HG02938 (cell line): ENCODE measurements at regions not wholly inside any gene's neighbourhood (a gene's known extent, or its start where the extent isn't known, plus 50 kb on each side); places are given as distances from the start of the nearest gene placed in this dataset.
"Not testable (repeated sequence)": the region's sequence is repeated elsewhere in the genome, so short reads cannot be mapped to it uniquely, and the experiment has no call there.

ENCODE experiments used
- ATAC-seq: cut with Tn5 transposase; IDR thresholded peaks from one replicate; pipeline ENCODE4 v1.9.1; 2021; ENCODE audit warnings: mild to moderate bottlenecking, moderate library complexity; ENCODE audit not compliant: unreplicated experiment

DNA sequence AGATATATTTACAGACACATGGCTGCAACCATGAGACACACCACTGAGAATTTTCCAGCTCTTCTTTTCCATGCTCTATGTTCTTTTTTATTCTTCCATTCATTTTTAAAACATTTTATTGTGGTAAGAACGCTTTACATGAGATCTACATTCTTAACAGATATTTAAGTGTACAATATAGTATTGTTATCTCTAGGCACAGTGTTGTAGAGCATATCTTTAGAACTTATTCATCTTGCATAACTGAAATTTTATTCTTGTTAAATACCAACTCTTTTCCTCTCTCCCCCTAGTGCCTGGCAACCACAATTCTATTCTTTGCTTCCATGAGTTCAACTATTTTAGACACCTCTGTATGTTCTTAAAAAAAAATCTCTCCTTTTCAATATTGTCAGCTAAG is 67.1 kb upstream of the HABP2 start:
- no peak for ATAC-seq

GRCh38 chr10:113486531-113486930 is 66.3 kb upstream of the HABP2 start:
- ATAC-seq, result no peak

DNA sequence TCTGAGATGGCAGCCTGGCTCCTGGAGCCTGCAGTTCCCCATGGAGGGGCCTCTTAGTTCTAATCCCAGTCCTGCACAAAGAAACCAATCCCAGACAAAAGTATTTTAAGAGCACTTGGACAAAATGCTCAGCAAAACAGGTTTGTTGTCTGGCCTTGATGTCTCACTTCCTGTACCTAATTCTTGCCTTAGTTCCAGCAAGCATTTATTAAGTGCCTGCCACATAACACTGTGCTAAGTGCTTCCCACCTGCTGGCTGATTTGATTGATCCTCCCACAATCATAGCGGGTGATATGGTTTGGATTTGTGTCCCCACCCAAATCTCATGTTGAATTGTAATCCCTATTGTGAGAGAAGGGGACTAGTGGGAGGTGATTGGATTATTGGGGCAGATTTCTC is 65.7 kb upstream of the HABP2 start:
- no peak for ATAC-seq

- ATAC-seq, result no peak
Measured at GRCh38 chr10:113488186-113488585, 64.7 kb upstream of the HABP2 start.

- ATAC-seq, result not testable (repeated sequence)
Measured at GRCh38 chr10:113489522-113489921, 63.3 kb upstream of the HABP2 start.

DNA sequence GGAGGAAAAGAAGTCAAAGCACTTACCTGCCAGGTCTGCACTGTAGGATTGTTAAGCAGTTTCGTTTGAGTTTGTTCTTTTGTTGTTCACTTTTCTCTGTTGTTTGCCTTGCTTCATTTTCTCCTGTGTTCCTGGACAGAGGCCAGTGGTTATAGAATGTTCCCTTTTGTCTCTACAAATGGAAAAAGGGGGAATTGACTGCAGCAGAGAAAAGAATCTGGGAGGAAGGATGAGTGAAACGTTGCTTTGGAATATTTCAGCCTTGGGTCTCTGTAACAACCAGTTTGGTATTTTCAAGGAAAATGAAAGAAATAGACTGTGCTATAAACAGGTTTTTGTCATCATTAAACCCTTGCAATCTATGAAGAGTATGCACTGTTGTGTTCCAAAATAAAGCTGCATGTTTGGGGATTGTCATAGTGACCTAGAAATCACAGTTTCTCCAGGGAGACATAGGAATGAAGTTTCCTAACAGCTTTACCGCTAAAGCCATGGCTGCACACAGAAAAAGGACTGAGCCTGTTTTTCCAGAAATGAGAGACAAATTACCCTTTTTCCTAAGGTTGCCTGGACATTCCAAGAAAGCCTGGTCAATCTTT is 60.8 kb upstream of the HABP2 start:
- no peak for ATAC-seq

GRCh38 chr10:113493195-113493594 is 59.7 kb upstream of the HABP2 start:
- no peak for ATAC-seq

- no peak for ATAC-seq
Measured at GRCh38 chr10:113493882-113494301, 59.0 kb upstream of the HABP2 start.

- ATAC-seq, result no peak
Measured at GRCh38 chr10:113494761-113495160, 58.1 kb upstream of the HABP2 start.

GRCh38 chr10:113495553-113495952 is 57.3 kb upstream of the HABP2 start:
- no peak for ATAC-seq

- ATAC-seq, result no peak
Measured at GRCh38 chr10:113496111-113497109, 56.4 kb upstream of the HABP2 start.

DNA sequence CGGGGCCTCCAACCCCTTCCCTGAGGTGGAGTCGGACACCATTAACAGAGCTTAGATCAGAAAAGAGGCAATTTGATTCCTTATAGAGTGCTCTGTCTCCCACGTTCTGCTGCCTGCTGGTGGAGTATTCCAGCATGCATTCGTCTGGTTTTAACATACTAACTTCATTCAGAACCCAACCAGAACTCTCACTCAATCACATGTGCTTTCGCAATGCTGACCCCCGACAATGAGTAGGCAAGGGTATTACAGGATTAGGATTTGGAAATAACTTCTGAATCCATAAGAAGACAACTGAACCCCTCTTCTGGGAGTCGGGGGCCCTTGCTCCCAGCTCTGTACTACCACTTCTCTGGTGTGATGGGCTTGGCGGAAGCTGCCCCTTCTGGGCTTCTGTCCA is 55.7 kb upstream of the HABP2 start:
- no peak for ATAC-seq

DNA sequence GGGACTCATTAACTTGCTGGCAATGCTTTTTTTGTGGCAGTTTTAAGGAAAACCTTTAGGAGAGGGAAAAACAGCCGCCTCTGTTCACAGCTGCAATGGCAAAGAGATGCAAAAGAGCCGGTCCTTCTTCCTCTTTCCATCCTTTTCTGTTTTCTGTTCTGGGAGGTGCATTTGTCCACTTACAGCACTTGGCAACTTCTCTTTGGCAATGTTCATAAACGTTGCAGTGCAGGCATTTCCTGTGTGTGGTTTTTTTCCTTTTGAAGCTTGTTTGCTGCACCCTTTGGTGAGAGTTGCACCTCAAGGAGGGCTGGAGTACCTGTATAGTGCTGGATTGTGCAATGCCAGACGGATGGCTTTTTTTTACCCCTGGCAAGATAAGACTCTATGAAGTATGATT is 53.9 kb upstream of the HABP2 start:
- no peak for ATAC-seq

- no peak for ATAC-seq
Measured at GRCh38 chr10:113499806-113500205, 53.0 kb upstream of the HABP2 start.

DNA sequence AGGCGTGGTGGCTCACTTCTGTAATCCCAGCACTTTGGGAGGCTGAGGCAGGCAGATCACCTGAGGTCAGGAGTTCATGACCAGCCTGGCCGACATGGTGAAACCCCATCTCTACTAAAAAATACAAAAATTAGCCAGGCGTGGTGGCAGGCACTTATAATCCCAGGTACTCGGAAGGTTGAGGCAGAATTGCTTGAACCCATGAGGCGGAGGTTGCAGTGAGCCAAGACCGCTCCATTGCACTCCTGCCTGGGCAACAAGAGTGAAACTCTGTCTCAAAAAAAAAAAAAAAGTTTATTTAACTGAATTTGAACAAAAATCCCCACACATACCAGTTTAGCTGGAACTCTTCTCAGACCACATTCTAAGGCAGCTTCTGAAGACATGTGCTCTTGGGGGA is 51.8 kb upstream of the HABP2 start:
- not testable (repeated sequence) for ATAC-seq
